Activated T-cell treated with anti-CD3 and anti-CD28 coated beads, Interleukin-2, amount 50 U/mL, for 48 hours (primary cell): ENCODE measurements at regions not wholly inside any gene's neighbourhood (a gene's known extent, or its start where the extent isn't known, plus 50 kb on each side); places are given as distances from the start of the nearest gene placed in this dataset.

Source experiments
- DNase-seq, 2 experiments: peaks; one replicate each; pipeline ENCODE4 v3.0.0-alpha.2; 2020

DNA sequence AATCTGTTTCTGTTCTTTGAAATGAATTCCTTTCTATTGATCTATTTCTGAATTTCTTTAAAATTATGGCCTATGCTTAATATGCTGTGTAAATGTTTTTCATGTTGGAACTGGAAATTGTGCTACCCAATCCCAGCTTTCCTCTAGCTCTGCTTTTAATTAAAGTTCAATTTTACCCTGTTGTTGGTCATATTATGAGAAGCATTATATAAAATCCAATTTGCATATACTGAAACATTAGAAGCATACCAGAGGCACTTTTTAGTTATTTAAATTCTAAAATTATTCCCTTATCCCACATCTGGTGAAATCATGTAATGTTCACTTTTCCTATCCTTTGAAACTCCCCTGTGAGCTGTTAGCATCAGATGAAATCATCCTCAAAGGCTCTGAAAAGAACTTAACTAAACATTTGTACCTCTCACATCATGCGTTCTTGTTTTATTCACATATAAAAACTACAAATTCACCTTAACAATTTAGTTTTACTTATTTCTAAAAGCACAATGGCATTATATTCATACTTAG is 160.6 kb upstream of the COL21A1 start:
- DNase-seq = no peak

- DNase-seq = no peak
Measured at GRCh38 chr6:56406276-56407269, 159.2 kb upstream of the COL21A1 start.

DNA sequence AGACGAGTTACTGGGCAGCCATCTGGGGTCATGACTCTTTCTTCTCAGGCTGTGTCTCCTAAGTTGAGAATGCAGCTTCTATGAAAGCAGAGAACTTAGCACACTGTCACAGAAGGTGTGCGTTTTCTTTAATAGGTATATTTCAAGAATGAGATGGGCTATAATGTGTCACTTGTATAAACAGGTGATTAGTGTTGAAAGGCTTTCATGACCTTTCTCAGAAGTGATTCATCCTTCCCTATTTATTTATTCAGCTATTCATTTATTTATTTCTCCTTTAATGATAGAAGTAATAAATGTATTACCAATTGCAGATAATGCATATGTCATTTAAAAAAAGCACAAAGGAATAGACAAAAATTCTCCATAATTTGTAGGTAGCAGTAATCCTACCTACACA is 157.2 kb upstream of the COL21A1 start:
- DNase-seq = no peak

GRCh38 chr6:56403745-56404144 is 156.4 kb upstream of the COL21A1 start:
- no peak for DNase-seq

GRCh38 chr6:56401477-56402070 is 154.2 kb upstream of the COL21A1 start:
- DNase-seq = no peak

- no peak for DNase-seq
Measured at GRCh38 chr6:56400273-56400672, 152.9 kb upstream of the COL21A1 start.

- DNase-seq = no peak
Measured at GRCh38 chr6:56399672-56400263, 152.4 kb upstream of the COL21A1 start.

GRCh38 chr6:56399250-56399671 is 151.9 kb upstream of the COL21A1 start:
- DNase-seq = no peak

- DNase-seq = no peak
Measured at GRCh38 chr6:56396435-56396834, 149.1 kb upstream of the COL21A1 start.

DNA sequence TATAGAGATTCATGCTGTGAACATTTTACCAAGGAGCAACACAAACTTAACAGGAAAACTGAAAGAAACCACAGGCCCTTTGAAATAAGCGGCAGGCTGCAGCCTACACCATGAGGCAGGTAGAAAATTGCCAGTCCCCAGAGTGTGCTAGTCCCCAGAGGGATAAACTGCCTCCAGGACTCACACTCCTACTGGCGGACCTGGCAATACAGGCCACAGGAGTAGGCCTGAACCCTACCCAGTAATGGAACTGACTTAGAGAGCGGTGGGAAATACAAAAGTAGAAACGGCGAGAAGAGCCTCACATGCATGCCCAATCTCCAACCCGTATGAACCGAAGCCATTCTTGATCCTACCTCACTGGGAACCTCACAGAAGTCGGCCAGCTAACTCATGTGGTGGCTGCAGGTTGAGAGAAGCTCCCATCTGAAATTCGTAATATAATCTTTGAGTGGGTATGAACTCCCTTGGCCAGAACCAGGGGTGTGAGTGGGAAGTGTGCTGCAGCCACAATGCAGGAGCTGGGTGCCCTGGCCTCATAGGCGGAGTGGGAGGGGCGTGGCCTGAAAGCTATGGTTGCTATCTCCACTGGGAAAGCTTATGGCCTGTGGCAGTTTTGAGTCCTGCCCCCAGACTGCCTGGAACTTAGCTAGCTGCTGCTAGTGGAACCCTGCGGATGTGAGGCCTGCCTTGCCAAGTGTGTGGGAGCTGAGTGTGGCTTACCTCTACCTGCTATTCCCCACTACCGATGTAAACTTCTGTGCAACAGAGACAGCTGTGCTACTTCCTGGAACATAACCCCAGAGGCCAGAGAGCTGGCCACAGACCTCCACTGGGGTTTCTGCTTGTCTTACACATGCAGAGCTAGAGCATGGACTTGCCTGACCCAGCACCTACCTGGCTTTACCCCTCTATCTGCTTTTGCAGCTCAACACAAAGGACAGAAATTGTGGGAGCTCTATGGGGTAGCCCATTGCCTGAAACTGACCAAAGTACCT is 146.5 kb upstream of the COL21A1 start:
- DNase-seq = no peak

GRCh38 chr6:56388415-56388755 is 141.0 kb upstream of the COL21A1 start:
- DNase-seq = no peak

DNA sequence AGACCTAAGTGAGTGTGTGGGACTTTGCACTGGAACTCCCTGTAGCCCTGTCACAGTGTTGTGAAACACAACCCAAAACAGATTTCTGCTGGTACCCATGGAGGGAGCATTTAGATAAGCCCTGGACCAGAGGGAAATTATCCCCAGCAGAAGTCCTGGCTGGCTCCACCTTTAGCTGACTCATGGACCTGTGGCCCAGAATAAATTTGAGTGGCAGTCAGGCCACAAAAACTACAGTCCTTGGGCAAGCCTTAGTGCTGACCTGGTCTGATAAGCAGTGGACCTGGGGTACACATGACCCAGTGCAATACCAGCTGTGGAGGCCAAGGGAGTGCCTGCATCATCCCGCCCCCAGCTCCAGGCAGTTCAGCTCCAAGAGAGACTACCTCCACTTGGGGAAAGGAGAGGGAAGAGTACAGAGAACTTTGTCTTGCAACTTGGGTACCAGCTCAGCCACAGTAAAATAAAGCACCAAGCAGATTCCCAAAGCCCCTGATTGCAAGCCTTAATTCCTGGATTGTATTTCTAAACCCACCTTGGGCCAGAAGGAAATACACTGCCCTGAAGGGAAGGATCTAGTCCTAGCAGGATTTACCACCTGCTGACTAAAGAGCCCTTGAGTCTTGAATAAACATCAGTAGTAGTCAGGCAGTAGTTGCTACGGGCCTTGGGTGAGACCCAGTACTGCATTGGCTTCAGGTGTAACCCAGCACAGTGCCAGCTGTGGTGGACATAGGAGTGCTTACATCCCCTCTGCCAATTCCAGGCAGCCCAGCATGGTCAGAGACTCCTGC is 140.4 kb upstream of the COL21A1 start:
- no peak for DNase-seq

DNA sequence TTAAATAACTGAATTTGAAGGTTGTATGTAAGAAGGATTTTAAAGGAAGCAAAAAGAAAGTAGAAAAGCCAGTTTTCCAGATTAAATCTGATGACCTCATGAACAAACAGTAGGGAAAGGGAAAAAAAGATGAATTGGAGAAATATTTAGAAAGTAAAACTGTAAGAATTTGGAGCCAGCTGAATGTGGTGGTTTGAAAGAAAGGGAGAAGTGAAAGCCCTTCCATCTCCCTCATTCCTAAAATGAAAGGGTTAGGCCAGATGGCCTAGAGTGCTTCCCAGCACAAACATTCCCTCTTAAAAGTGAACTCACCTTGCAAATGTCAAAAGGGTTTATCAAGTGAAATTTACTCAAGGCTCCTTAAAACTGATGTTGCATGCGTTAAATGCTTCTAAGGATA is 139.3 kb upstream of the COL21A1 start:
- DNase-seq = no peak

DNA sequence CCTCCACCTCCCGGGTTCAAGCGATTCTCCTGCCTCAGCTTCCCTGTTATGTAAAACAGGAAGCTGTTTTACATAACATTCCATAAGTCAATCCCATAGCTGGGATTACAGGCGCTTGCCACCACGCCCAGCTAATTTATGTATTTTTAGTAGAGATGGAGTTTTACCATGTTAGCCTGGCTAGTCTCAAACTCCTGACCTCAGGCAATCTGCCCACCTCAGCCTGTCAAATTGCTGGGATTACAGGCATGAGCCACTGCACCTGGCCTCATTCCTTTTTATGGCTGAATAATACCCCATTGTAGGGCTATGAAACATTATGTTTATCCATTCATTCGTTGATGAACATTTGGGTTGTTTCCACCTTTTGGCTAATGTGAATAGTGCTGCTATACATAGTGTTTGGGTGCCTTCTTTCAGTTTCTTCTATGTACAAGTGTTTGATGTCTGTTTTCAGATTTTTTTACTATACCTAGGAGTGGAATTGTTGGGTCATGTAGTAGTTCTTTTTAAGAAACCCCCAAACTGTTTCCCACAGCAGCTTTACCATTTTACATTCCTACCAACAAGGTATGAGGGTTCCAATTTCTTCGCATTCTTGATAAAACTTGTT is 138.7 kb upstream of the COL21A1 start:
- DNase-seq = no peak

DNA sequence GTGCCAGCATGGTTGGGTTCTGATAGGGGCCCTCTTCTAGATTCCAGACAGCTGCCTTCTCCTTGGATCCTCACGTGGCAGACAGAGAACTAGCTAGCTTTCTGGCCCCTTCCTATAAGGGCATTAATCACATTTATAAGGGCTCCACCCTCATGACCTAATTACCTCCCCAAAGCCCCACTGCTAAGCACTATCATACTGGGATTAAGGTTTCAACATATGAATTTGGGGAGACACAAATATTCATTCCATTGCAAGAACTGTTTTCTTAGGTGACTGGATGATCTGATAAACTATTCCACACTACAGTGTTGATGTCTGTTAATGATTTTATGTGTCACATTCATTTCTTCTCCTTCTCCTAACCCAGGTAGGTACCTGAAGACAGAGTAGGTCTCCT is 135.8 kb upstream of the COL21A1 start:
- no peak for DNase-seq

DNA sequence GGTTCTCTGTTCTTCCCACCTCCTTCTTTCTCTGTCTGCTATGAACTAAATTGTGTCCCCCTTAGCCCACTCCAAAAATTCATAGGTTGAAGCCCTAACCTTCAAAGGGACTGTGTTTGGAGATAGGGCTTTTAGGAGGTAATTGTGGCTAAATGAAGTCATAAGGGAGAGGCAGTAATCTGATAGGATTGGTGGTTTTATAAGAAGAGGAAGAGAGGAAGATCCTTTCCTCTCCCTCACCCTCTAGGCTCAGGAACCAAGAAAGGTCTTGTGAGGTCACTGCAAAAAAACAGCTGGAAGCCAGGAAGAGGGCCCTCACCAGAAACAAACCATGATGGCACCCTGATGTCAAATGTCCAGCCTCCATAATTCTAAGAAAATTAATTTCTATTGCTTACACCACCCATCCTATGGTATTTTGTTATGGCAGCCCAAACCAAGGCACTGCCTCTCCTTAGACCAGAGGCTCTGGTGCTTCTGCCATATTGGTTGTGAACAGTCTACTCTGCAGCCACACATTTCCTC is 135.1 kb upstream of the COL21A1 start:
- DNase-seq = no peak

- DNase-seq = no peak
Measured at GRCh38 chr6:56381801-56382251, 134.4 kb upstream of the COL21A1 start.

DNA sequence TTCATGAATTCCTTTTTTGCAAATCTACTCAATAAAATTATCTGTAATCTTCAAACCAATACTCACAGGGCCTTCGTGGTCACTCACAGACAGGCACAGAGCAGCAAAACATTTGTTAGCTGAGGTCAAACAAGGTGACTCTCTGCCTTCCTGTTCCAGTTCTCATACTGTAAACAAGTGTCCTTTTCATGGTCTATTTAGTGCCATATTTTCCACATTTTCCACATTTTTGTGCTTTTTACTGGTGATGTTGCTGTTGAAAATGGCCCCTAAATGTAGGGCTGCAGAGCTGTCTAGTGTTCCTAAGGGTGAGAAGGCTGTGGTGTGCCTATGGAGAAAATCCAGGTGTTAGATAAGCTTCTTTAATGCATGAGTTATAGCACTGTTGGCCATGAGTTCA is 133.1 kb upstream of the COL21A1 start:
- no peak for DNase-seq

DNA sequence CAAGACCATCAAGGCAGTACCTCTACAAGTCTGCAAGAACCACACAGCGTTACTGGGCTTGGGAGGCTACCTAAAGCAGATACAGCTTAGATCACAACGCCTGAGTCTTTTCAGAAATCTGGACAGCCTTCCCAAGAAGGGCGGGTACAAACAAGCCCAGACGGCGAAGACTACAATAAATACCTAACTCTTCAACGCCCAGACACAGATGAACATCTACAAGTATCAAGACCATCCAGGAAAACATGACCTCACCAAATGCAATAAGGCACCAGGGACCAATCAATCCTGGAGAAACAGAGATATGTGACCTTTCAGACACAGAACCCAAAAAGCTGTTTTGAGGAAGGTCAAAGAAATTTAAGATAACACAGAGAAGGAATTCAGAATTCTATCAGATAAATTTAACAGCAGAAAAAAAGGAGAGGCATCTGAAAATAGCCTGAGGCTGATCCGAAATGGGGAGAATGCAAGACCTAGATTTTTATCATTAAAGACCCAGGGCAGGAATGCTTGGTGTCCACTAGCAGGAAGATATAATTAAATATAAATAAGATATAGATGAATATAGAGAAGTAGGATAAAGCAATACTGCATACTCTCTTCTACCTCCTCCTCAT is 131.7 kb upstream of the COL21A1 start:
- no peak for DNase-seq

DNA sequence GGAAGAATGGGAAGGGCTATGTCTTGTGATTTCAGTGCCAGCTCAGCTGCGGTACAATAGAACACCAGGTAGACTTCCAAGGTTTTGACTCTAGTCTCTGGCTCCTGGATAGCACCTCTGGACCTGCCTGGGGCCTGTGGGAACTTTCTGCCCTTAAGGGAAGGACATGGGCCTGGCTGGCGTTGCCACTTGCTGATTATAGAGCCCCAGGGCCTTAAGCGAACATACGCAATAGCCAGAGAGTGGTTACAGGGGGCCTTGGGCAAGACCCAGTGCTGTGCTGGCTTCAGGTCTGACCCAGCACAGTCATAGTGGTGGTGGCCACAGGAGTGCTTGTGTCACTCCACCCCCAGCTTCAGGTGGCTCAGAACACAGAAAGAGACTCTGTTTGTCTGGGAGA is 131.1 kb upstream of the COL21A1 start:
- no peak for DNase-seq
